A673 (cell line): ENCODE measurements at regions not wholly inside any gene's neighbourhood (a gene's known extent, or its start where the extent isn't known, plus 50 kb on each side); places are given as distances from the start of the nearest gene placed in this dataset.

Experiments
- BruUV-seq: library from RNA; stranded (reverse); fragments of 400-500 nt; replicated peaks from 2 replicates; lab custom pipeline; 2021; lab: Mats Ljungman, UMichigan
- CTCF ChIA-PET: fragments of 300-600 bp; sonication (Branson Sonifier 250); formaldehyde crosslinking; loops from one replicate; lab custom pipeline; 2022; ENCODE audit warnings: antibody characterized with exemption; lab: Charles Lee
- POLR2A ChIA-PET: fragments of 300-600 bp; sonication (Branson Sonifier 250); formaldehyde crosslinking; loops from one replicate; lab custom pipeline; 2022; ENCODE audit warnings: antibody characterized with exemption; ENCODE audit not compliant: low non-redundant PET; lab: Charles Lee
- DNase-seq: peaks from one replicate; pipeline ENCODE4 v3.0.0-alpha.2; 2015; ENCODE audit warnings: low spot score
- H3K27ac ChIP-seq: fragments of 200-600 bp; sonication (generic); 2 replicates; pipeline ENCODE4 v1.5.1; 2016; ENCODE audit warnings: mixed run types, low read depth, mild to moderate bottlenecking, mixed read lengths, antibody characterized with exemption, low read length; ENCODE audit not compliant: poor library complexity, severe bottlenecking
- H3K27me3 ChIP-seq: fragments of 200-600 bp; sonication (generic); replicated peaks from 2 replicates; pipeline ENCODE4 v1.6.1; 2017; ENCODE audit warnings: mixed run types, low read depth, mild to moderate bottlenecking, mixed read lengths, antibody characterized with exemption, low read length; ENCODE audit not compliant: insufficient read depth, poor library complexity
- H3K36me3 ChIP-seq: fragments of 200-600 bp; sonication (generic); 2 replicates; pipeline ENCODE4 v1.6.1; 2016; ENCODE audit warnings: mixed run types, mild to moderate bottlenecking, mixed read lengths, antibody characterized with exemption, low read length; ENCODE audit not compliant: insufficient read depth, poor library complexity, severe bottlenecking
- H3K4me1 ChIP-seq: fragments of 200-600 bp; sonication (generic); 2 replicates; pipeline ENCODE4 v1.6.1; 2017; ENCODE audit warnings: mixed run types, mild to moderate bottlenecking, mixed read lengths, antibody characterized with exemption, low read length; ENCODE audit not compliant: insufficient read depth, poor library complexity, severe bottlenecking
- H3K4me3 ChIP-seq: fragments of 200-600 bp; sonication (generic); 2 replicates; pipeline ENCODE4 v1.5.1; 2016; ENCODE audit warnings: low read depth, mixed run types, mild to moderate bottlenecking, mixed read lengths, low read length; ENCODE audit not compliant: poor library complexity, severe bottlenecking
- H3K9me3 ChIP-seq: fragments of 200-600 bp; sonication (generic); 2 replicates; pipeline ENCODE4 v1.6.1; 2016; ENCODE audit warnings: mixed run types, low read depth, mild to moderate bottlenecking, mixed read lengths, antibody characterized with exemption, low read length; ENCODE audit not compliant: poor library complexity, severe bottlenecking
- CTCF ChIP-seq: fragments of 300-800, 200-600 bp; sonication (generic); conservative IDR thresholded peaks from 2 replicates; pipeline ENCODE4 v1.5.1; 2017; ENCODE audit warnings: low read depth, mild to moderate bottlenecking, antibody characterized with exemption, low read length, moderate library complexity, mixed read lengths
- EZH2 ChIP-seq: fragments of 200-600 bp; sonication (generic); IDR thresholded peaks from 2 replicates; pipeline ENCODE4 v1.6.1; 2017; ENCODE audit warnings: borderline replicate concordance, low read depth, mild to moderate bottlenecking, mixed read lengths, antibody characterized with exemption, low read length; ENCODE audit not compliant: poor library complexity, severe bottlenecking
- intact Hi-C: fragments of 100-400 bp; cut with micrococcal nuclease; formaldehyde crosslinking; loops from one replicate; pipeline ENCODE4 v1.10.0; 2022; ENCODE audit not compliant: unreplicated experiment

DNA sequence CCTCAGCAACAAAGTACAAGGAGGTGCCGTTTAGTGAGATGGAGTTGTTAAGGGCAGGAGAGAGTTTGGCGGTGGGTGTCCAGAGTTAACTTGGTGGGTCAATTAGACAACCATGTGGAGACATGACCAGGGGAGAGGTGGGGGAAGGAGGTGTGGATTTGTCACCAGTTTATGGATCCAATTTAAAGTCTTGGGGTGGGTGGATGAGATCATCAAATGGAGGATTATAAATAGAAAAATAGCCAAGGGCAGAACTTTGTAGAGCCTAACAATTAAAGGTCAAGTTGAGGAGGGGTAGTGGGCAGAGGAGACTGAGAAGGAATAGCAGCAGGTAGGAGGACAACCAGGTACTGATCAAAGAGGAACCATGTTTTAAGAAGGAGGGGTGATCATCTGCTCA lies 108.7 kb upstream of the IL12B start:
- POLR2A ChIA-PET = no interaction called here
- no peak overlapping the region for H3K27ac ChIP-seq
- CTCF ChIA-PET = no interaction called here
- intact Hi-C loops = no loop called here
- H3K4me3 ChIP-seq = no peak overlapping the region
- DNase-seq = no peak
- BruUV-seq = no TSS peak
- no peaks in the 10 kb centered on the region for H3K4me1 ChIP-seq
- no peaks in the 10 kb centered on the region for H3K9me3 ChIP-seq
- no peak for TF ChIP-seq EZH2
- TF ChIP-seq CTCF = no peak
- no peaks in the 10 kb centered on the region for H3K36me3 ChIP-seq
- H3K27me3 ChIP-seq = no peaks in the 10 kb centered on the region

DNA sequence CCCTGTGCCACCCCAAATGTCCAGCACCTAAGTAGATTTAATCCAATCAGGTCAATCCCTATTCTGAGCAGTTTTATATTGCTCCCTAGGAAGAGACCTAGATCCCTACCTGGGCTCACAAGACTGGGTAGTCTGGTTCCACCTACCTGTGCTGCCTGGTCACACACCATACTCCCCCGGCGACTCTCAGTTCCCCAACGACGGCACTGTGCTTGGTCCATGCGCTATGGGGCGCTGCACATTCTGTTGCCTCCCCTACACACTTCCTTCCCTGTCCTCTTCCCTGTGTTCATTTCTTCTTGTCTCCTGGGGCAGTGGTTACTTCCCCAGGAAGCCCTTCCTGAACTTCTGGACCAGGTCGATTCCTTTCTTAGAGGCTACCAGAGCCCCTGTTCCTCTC lies 109.9 kb upstream of the IL12B start:
- no TSS peak for BruUV-seq
- ChIA-PET CTCF (no interaction called here), POLR2A (no interaction called here)
- Histone ChIP-seq H3K9me3 (no peaks in the 10 kb centered on the region), H3K27me3 (no peaks in the 10 kb centered on the region), H3K27ac (no peak overlapping the region), H3K4me1 (no peaks in the 10 kb centered on the region), H3K36me3 (no peaks in the 10 kb centered on the region), H3K4me3 (no peak overlapping the region)
- no peak for DNase-seq
- no peak for TF ChIP-seq EZH2
- no peak for TF ChIP-seq CTCF
- intact Hi-C loops = loop anchor here (10.0 kb wide), 1 partner anchor 475 kb away; the partner anchor contains the start of gene ADRA1B

DNA sequence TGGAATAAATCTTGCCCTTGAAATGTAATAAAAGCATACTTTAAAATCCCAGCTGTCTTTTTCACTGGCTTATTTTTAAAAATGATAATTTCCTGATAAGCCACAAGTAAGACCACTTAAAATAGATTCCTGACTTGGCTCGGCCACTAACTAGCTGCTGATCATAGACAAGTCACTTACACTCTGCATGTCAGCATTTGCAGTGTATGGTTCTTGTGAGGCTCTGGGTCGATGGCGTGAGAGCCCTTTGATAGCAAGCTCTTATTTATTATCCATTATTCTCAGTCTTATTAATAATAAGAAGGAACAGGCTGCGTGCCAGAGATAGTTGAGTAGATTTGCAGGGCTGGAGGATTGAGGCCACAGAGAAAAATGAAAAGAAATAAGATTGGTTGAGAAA lies 110.7 kb upstream of the IL12B start:
- ChIA-PET POLR2A (no interaction called here), CTCF (no interaction called here)
- no peaks in the 10 kb centered on the region for H3K4me1 ChIP-seq
- no peaks in the 10 kb centered on the region for H3K36me3 ChIP-seq
- DNase-seq = no peak
- intact Hi-C loops = loop anchor here (10.0 kb wide), 1 partner anchor 474 kb away; the partner anchor contains the start of gene ADRA1B
- H3K27ac ChIP-seq = no peak overlapping the region
- no TSS peak for BruUV-seq
- H3K4me3 ChIP-seq = no peak overlapping the region
- H3K9me3 ChIP-seq = no peaks in the 10 kb centered on the region
- no peak for TF ChIP-seq CTCF
- TF ChIP-seq EZH2 = no peak
- H3K27me3 ChIP-seq = no peaks in the 10 kb centered on the region
